Endothelial cell of umbilical vein (primary cell): ENCODE measurements at regions not wholly inside any gene's neighbourhood (a gene's known extent, or its start where the extent isn't known, plus 50 kb on each side); places are given as distances from the start of the nearest gene placed in this dataset.

ENCODE experiments used
- BruUV-seq: library from RNA; stranded (reverse); fragments of 400-500 nt; replicated peaks from 2 replicates; lab custom pipeline; 2021; lab: Mats Ljungman, UMichigan
- CTCF ChIA-PET: fragments of 300-600, 350-600 bp; sonication (Branson Sonifier 250); formaldehyde crosslinking; loops from one replicate; lab custom pipeline; 2021; ENCODE audit warnings: antibody characterized with exemption, inconsistent platforms; lab: Charles Lee
- POLR2A ChIA-PET: fragments of 300-600, 350-600 bp; sonication (Branson Sonifier 250); formaldehyde crosslinking; loops from one replicate; lab custom pipeline; 2021; ENCODE audit warnings: antibody characterized with exemption, inconsistent platforms; lab: Charles Lee
- DNase-seq: peaks from one replicate; pipeline ENCODE4 v3.0.0-alpha.2; 2011; ENCODE audit warnings: low read depth, low spot score
- FAIRE-seq: peaks from 2 replicates; lab custom pipeline; 2011; peaks lifted over from hg19 to GRCh38; lab: Jason Lieb, UNC
- H2AFZ ChIP-seq: 2 replicates; pipeline ENCODE4 v1.6.0; 2012; ENCODE audit warnings: low read depth, low read length, control low read depth, inconsistent platforms
- H3K27ac ChIP-seq: 2 replicates; pipeline ENCODE4 v1.5.1; 2011; ENCODE audit warnings: low read depth, mild to moderate bottlenecking, control low read depth, low read length, moderate library complexity; ENCODE audit not compliant: insufficient read depth
- H3K27me3 ChIP-seq, 2 experiments: 2 replicates each; pipeline versions ENCODE4 v1.6.0 to v1.6.1; 2011; ENCODE audit warnings: low read length in 2 of 2, mixed read lengths in 1 of 2; ENCODE audit not compliant: control insufficient read depth in 2 of 2, insufficient read depth in 2 of 2
- H3K36me3 ChIP-seq, 2 experiments: 2 replicates in 1 of 2; 3 replicates in 1 of 2; pipeline ENCODE4 v1.5.1; 2011; ENCODE audit warnings: low read length in 2 of 2, mild to moderate bottlenecking in 1 of 2, moderate library complexity in 1 of 2; ENCODE audit not compliant: control insufficient read depth in 2 of 2, insufficient read depth in 2 of 2; ENCODE audit errors: extremely low read depth in 1 of 2
- H3K4me1 ChIP-seq: 3 replicates; pipeline ENCODE4 v1.5.1; 2011; ENCODE audit warnings: mild to moderate bottlenecking, low read length; ENCODE audit not compliant: control insufficient read depth, insufficient read depth; ENCODE audit errors: extremely low read depth
- H3K4me2 ChIP-seq: 2 replicates; pipeline ENCODE4 v1.6.1; 2011; ENCODE audit warnings: low read length, control low read depth, mixed read lengths; ENCODE audit not compliant: insufficient read depth
- H3K4me3 ChIP-seq, 3 experiments: fragments of 200-600 bp in 1 of 3; sonication (generic), shearing (Covaris generic) in 1 of 3; replicated peaks in 1 of 3; 2 replicates each; pipeline ENCODE4 v1.5.1; 2011 to 2016; ENCODE audit warnings: control low read depth in 3 of 3, low read length in 3 of 3, mild to moderate bottlenecking in 2 of 3, inconsistent platforms in 1 of 3, low read depth in 1 of 3, moderate library complexity in 1 of 3; ENCODE audit not compliant: insufficient read depth in 1 of 3
- H3K79me2 ChIP-seq: 2 replicates; pipeline ENCODE4 v1.6.0; 2012; ENCODE audit warnings: low read length, inconsistent platforms; ENCODE audit not compliant: control insufficient read depth, insufficient read depth
- H3K9ac ChIP-seq: replicated peaks from 2 replicates; pipeline ENCODE3; 2011; ENCODE audit warnings: low read length, control low read depth; ENCODE audit not compliant: insufficient read depth; ENCODE audit errors: extremely low read depth
- H3K9me1 ChIP-seq: replicated peaks from 3 replicates; pipeline ENCODE4 v1.6.0; 2011; ENCODE audit warnings: mild to moderate bottlenecking, low read length; ENCODE audit not compliant: control insufficient read depth, insufficient read depth; ENCODE audit errors: extremely low read depth
- H3K9me3 ChIP-seq: replicated peaks from 2 replicates; pipeline ENCODE4 v1.5.1; 2012; ENCODE audit warnings: low read length, inconsistent platforms; ENCODE audit not compliant: control insufficient read depth, insufficient read depth
- H4K20me1 ChIP-seq: replicated peaks from 2 replicates; pipeline ENCODE3; 2011; ENCODE audit warnings: mild to moderate bottlenecking, low read length; ENCODE audit not compliant: control insufficient read depth, insufficient read depth; ENCODE audit errors: extremely low read depth
- FOS ChIP-seq: IDR thresholded peaks from 2 replicates; pipeline ENCODE4 v1.6.1; 2011; ENCODE audit warnings: mild to moderate bottlenecking, low read length, moderate library complexity, borderline replicate concordance; ENCODE audit not compliant: insufficient read depth
- MYC ChIP-seq: IDR thresholded peaks from one replicate; pipeline ENCODE4 v1.6.1; 2011; ENCODE audit warnings: mild to moderate bottlenecking, low read depth, low read length
- POLR2A ChIP-seq: IDR thresholded peaks from 2 replicates; pipeline ENCODE4 v1.6.1; 2012; ENCODE audit warnings: low read depth, mild to moderate bottlenecking, control low read depth, low read length
- POLR2AphosphoS5 ChIP-seq: IDR thresholded peaks from 2 replicates; pipeline ENCODE4 v1.6.1; 2012; ENCODE audit warnings: low read depth, mild to moderate bottlenecking, control low read depth, low read length, moderate library complexity; ENCODE audit not compliant: insufficient read depth
- dilution Hi-C: fragments of 300-500 bp; cut with MboI; formaldehyde crosslinking; loops from one replicate; pipeline ENCODE4 v1.15.0; 2019; ENCODE audit warnings: low sequenced_read_pairs; ENCODE audit not compliant: extremely low pct_ligation_motif_present
- intact Hi-C: fragments of 100-400 bp; cut with micrococcal nuclease; formaldehyde crosslinking; loops from one replicate; pipeline ENCODE4 v1.10.0; 2022
- TF ChIP-seq, protein P1 (sequence below), 2 donors: IDR thresholded peaks; 1 replicate in 1 of 2; 2 replicates in 1 of 2; pipeline ENCODE4 v1.5.1; 2011; ENCODE audit warnings: low read length in 2 of 2, mild to moderate bottlenecking in 2 of 2, moderate library complexity in 2 of 2, control low read depth in 1 of 2, inconsistent platforms in 1 of 2, low read depth in 1 of 2; ENCODE audit not compliant: insufficient read depth in 1 of 2; ENCODE audit errors: extremely low read depth in 1 of 2
- TF ChIP-seq, protein P2 (sequence below): IDR thresholded peaks from 2 replicates; pipeline ENCODE4 v1.6.1; 2011; ENCODE audit not compliant: insufficient read depth, insufficient read length

DNA sequence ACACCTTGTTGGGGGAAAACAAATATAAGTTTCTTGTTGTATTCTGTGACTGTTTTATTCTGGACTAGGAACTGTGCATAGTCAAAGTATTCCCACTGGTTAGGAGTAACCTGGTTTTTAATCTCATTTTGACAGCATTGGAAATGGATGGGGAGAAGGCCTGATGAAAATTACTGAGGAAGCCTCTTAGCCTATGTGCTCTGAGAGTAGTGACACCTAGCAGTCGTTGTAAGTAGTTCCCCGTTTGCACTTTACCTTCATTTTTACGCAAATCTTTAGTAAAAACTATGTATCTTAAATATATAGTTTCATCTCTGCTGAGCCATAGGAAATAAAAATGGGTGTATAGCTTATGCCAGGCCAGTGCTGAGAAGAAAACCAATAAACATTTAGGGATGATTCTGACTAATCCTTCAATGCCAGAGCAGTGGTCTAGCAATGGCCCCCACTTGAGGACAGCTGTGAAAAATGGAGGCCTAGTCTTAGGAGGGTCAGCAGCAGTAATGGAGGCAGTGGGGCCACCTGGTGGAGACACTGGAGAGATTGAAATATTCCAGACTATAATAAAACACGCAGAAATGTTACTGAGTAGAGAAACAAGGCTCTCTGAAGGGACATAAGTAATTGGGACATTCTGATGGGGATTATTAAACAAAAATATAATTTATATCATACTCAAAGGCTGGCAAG lies 133.2 kb upstream of the NOVA1 start:
- Histone ChIP-seq H3K9ac (no peak overlapping the region), H3K4me1 (no peaks in the 10 kb centered on the region), H3K4me3 (no peak overlapping the region), H3K27ac (no peak overlapping the region), H3K9me1 (no peaks in the 10 kb centered on the region), H3K9me3 (no peaks in the 10 kb centered on the region), H4K20me1 (no peaks in the 10 kb centered on the region), H3K27me3 (no peaks in the 10 kb centered on the region), H3K36me3 (no peaks in the 10 kb centered on the region), H3K4me2 (no peak overlapping the region), H2AFZ (no peak overlapping the region), H3K79me2 (no peaks in the 10 kb centered on the region)
- peak; percentile 74 for FAIRE-seq
- TF ChIP-seq, protein P1, sequence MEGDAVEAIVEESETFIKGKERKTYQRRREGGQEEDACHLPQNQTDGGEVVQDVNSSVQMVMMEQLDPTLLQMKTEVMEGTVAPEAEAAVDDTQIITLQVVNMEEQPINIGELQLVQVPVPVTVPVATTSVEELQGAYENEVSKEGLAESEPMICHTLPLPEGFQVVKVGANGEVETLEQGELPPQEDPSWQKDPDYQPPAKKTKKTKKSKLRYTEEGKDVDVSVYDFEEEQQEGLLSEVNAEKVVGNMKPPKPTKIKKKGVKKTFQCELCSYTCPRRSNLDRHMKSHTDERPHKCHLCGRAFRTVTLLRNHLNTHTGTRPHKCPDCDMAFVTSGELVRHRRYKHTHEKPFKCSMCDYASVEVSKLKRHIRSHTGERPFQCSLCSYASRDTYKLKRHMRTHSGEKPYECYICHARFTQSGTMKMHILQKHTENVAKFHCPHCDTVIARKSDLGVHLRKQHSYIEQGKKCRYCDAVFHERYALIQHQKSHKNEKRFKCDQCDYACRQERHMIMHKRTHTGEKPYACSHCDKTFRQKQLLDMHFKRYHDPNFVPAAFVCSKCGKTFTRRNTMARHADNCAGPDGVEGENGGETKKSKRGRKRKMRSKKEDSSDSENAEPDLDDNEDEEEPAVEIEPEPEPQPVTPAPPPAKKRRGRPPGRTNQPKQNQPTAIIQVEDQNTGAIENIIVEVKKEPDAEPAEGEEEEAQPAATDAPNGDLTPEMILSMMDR (IDR thresholded peaks at IDR 0.05; ENCODE audit: extremely low read depth in 1 of 2, insufficient read depth in 1 of 2, low read depth in 1 of 2, low read length in 2 of 2), result peak; percentile 58 to 62
- no peak for TF ChIP-seq FOS
- DNase-seq, result peak; percentile 39
- dilution Hi-C loops (no loop called here), intact Hi-C loops (loop anchor here (1.0 to 5.0 kb wide), 8 partner anchors 134 to 899 kb away; no protein-coding TSS in a partner anchor)
- no TSS peak for BruUV-seq
- ChIA-PET CTCF (interaction anchor here (0.6 to 2.8 kb wide), 13 partner anchors 10 to 897 kb away, joined by 3 to 26 read pairs (median 3); no protein-coding TSS in a partner anchor), POLR2A (no interaction called here)

DNA sequence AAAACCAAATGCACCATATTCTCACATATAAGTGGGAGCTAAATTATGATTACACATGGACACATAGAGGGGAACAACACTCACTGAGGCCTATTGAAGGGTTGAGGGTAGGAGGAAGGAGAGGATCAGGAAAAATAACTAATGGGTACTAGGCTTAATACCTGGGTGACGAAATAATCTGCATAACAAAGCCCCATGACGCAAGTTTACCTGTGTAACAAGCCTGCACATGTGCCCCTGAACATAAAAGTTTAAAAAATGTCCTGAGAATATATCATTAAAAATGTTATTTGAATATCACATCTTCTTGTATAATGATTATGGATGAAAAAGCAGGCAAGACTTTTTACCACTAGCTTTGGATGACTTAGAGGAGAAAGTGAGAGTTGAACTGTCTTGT lies 138.0 kb upstream of the NOVA1 start:
- no TSS peak for BruUV-seq
- no peak for FAIRE-seq
- CTCF ChIA-PET, result no interaction called here

More for the DNA sequence above, 138.0 kb upstream of the NOVA1 start:
- H4K20me1 ChIP-seq, result no peaks in the 10 kb centered on the region
- H3K4me3 ChIP-seq, result no peak overlapping the region
- dilution Hi-C loops, result no loop called here
- H2AFZ ChIP-seq, result no peak overlapping the region
- POLR2A ChIA-PET, result no interaction called here
- no peak overlapping the region for H3K4me2 ChIP-seq
- H3K27me3 ChIP-seq, result no peaks in the 10 kb centered on the region
- H3K36me3 ChIP-seq, result no peaks in the 10 kb centered on the region
- H3K27ac ChIP-seq, result no peak overlapping the region
- no peaks in the 10 kb centered on the region for H3K9me1 ChIP-seq
- intact Hi-C loops, result no loop called here
- no peaks in the 10 kb centered on the region for H3K79me2 ChIP-seq
- no peak for TF ChIP-seq POLR2A
- no peak for TF ChIP-seq MYC
- TF ChIP-seq POLR2AphosphoS5, result no peak
- TF ChIP-seq FOS, result no peak
- TF ChIP-seq, protein P1 (IDR thresholded peaks at IDR 0.05; ENCODE audit: extremely low read depth in 1 of 2, insufficient read depth in 1 of 2, low read depth in 1 of 2, low read length in 2 of 2), result no peak
- TF ChIP-seq, protein P2, sequence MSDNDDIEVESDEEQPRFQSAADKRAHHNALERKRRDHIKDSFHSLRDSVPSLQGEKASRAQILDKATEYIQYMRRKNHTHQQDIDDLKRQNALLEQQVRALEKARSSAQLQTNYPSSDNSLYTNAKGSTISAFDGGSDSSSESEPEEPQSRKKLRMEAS, result no peak
- H3K4me1 ChIP-seq, result no peaks in the 10 kb centered on the region
- no peak overlapping the region for H3K9ac ChIP-seq
- no peak for DNase-seq
- H3K9me3 ChIP-seq, result no peaks in the 10 kb centered on the region
